ENCODE measurements at regions not wholly inside any gene's neighbourhood (a gene's known extent, or its start where the extent isn't known, plus 50 kb on each side); places are given as distances from the start of the nearest gene placed in this dataset.

GRCh38 chr18:38487521-38487920, 921.9 kb upstream of the CELF4 start:
- TF ChIP-seq, protein P1, sequence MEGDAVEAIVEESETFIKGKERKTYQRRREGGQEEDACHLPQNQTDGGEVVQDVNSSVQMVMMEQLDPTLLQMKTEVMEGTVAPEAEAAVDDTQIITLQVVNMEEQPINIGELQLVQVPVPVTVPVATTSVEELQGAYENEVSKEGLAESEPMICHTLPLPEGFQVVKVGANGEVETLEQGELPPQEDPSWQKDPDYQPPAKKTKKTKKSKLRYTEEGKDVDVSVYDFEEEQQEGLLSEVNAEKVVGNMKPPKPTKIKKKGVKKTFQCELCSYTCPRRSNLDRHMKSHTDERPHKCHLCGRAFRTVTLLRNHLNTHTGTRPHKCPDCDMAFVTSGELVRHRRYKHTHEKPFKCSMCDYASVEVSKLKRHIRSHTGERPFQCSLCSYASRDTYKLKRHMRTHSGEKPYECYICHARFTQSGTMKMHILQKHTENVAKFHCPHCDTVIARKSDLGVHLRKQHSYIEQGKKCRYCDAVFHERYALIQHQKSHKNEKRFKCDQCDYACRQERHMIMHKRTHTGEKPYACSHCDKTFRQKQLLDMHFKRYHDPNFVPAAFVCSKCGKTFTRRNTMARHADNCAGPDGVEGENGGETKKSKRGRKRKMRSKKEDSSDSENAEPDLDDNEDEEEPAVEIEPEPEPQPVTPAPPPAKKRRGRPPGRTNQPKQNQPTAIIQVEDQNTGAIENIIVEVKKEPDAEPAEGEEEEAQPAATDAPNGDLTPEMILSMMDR (IDR thresholded peaks at IDR 0.05; ENCODE audit: low read length), result no peak
- no peak for TF ChIP-seq EZH2 (IDR thresholded peaks at IDR 0.05; ENCODE audit: borderline replicate concordance, low read length)
